Right atrium auricular region (tissue), 2 donors: ENCODE measurements at regions not wholly inside any gene's neighbourhood (a gene's known extent, or its start where the extent isn't known, plus 50 kb on each side); places are given as distances from the start of the nearest gene placed in this dataset.

ENCODE experiments used
- DNase-seq: peaks from one replicate; pipeline ENCODE4 v3.0.0-alpha.2; 2019; ENCODE audit warnings: low spot score
- H3K27ac ChIP-seq, 2 donors: fragments of 200-600 bp; sonication (generic); 1 replicate in 1 of 2; 2 replicates in 1 of 2; pipeline ENCODE4 v1.5.1; 2016 to 2019
- H3K27me3 ChIP-seq, 2 donors: fragments of 200-600 bp; sonication (generic); one replicate each; pipeline versions ENCODE4 v1.5.1 to v1.6.0; 2017 to 2019
- H3K36me3 ChIP-seq: fragments of 200-600 bp; sonication (generic); one replicate; pipeline ENCODE4 v1.5.1; 2016
- H3K4me1 ChIP-seq, 2 donors: fragments of 200-600 bp; sonication (generic); one replicate each; pipeline versions ENCODE4 v1.5.1 to v1.6.0; 2017 to 2019
- H3K4me3 ChIP-seq, 2 donors: fragments of 200-600 bp; sonication (generic); 1 replicate in 1 of 2; 2 replicates in 1 of 2; pipeline ENCODE4 v1.5.1; 2017 to 2019; ENCODE audit warnings: mild to moderate bottlenecking in 1 of 2, moderate library complexity in 1 of 2
- H3K9me3 ChIP-seq, 2 donors: fragments of 200-600 bp; sonication (generic); one replicate each; pipeline ENCODE4 v1.5.1; 2019
- TF ChIP-seq, protein P1 (sequence below), 2 donors: fragments of 200-600 bp; sonication (generic); IDR thresholded peaks; one replicate each; pipeline ENCODE4 v1.5.1; 2019; ENCODE audit warnings: antibody characterized with exemption in 2 of 2

DNA sequence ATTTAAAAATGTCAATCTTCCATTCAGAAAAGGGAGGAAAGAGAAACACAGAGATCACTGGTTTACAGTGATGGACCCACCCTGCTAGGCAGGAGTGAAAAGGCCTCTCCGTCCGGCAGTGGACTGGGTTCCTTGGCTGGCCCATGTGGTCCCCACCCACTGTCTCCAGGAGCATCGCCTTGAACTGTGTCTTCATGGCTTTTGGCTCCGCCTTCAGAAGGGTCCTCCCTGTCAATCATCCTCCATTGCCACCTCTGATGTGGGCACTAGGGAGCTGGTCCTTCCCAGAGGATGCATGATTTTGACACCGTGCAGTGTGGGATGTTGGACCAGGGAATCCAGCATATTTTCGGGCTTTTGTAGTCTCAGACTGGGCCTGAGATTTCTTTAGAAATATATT, 58.2 kb upstream of the B3GAT1 start:
- Histone ChIP-seq H3K4me1 (no peaks in the 10 kb centered on the region), H3K36me3 (no peaks in the 10 kb centered on the region), H3K4me3 (no peak overlapping the region), H3K27ac (no peak overlapping the region), H3K27me3 (no peaks in the 10 kb centered on the region), H3K9me3 (no peaks in the 10 kb centered on the region)
- DNase-seq: no peak
- TF ChIP-seq, protein P1, sequence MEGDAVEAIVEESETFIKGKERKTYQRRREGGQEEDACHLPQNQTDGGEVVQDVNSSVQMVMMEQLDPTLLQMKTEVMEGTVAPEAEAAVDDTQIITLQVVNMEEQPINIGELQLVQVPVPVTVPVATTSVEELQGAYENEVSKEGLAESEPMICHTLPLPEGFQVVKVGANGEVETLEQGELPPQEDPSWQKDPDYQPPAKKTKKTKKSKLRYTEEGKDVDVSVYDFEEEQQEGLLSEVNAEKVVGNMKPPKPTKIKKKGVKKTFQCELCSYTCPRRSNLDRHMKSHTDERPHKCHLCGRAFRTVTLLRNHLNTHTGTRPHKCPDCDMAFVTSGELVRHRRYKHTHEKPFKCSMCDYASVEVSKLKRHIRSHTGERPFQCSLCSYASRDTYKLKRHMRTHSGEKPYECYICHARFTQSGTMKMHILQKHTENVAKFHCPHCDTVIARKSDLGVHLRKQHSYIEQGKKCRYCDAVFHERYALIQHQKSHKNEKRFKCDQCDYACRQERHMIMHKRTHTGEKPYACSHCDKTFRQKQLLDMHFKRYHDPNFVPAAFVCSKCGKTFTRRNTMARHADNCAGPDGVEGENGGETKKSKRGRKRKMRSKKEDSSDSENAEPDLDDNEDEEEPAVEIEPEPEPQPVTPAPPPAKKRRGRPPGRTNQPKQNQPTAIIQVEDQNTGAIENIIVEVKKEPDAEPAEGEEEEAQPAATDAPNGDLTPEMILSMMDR (IDR thresholded peaks at IDR 0.05): no peak

DNA sequence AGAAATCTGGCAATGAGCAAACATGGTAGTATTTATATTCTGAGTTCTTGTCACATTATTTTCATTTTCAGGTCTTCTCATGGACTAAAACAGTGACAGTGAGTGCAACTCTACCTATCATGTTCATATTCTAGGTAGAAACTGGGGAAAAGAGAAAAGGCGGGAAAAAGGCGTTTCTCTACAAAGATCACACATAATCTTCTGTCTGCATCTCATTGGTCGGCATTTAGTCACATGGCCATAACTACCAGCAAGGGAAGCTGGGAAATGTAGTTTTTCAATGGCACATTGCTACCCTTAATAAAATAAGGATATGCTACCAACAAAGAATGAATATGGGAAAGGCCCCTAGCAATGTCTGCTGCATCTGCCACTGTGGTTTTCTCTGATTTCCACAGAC, 57.6 kb upstream of the B3GAT1 start:
- DNase-seq: no peak

DNA sequence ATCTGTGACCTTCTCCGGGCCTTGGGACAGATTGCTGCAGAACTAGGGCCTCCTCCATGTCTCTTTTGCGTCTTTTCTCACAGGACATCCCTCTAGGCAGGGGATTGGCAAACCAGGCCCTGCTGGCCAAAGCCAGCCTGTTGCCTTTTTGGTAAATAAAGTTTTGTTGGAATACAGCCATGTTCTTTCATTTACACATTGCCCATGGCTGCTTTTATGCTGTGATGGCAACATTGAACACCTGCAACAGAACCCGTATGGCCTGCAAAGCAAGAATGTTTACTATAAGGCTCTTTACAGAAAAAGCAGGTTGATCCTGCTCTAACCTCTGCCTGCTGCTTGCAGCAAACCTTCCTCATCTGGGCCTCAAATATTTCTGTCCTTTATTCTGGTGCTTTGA, 56.8 kb upstream of the B3GAT1 start:
- H3K27me3 ChIP-seq: no peaks in the 10 kb centered on the region
- H3K27ac ChIP-seq: no peak overlapping the region
- no peak for DNase-seq
- no peaks in the 10 kb centered on the region for H3K4me1 ChIP-seq
- no peaks in the 10 kb centered on the region for H3K36me3 ChIP-seq
- H3K9me3 ChIP-seq: no peaks in the 10 kb centered on the region
- TF ChIP-seq, protein P1 (IDR thresholded peaks at IDR 0.05): no peak
- no peak overlapping the region for H3K4me3 ChIP-seq

More for the DNA sequence above, 57.6 kb upstream of the B3GAT1 start:
- no peak overlapping the region for H3K27ac ChIP-seq
- no peaks in the 10 kb centered on the region for H3K4me1 ChIP-seq
- no peaks in the 10 kb centered on the region for H3K27me3 ChIP-seq
- no peak overlapping the region for H3K4me3 ChIP-seq
- TF ChIP-seq, protein P1 (IDR thresholded peaks at IDR 0.05): no peak
- H3K36me3 ChIP-seq: no peaks in the 10 kb centered on the region
- H3K9me3 ChIP-seq: no peaks in the 10 kb centered on the region

DNA sequence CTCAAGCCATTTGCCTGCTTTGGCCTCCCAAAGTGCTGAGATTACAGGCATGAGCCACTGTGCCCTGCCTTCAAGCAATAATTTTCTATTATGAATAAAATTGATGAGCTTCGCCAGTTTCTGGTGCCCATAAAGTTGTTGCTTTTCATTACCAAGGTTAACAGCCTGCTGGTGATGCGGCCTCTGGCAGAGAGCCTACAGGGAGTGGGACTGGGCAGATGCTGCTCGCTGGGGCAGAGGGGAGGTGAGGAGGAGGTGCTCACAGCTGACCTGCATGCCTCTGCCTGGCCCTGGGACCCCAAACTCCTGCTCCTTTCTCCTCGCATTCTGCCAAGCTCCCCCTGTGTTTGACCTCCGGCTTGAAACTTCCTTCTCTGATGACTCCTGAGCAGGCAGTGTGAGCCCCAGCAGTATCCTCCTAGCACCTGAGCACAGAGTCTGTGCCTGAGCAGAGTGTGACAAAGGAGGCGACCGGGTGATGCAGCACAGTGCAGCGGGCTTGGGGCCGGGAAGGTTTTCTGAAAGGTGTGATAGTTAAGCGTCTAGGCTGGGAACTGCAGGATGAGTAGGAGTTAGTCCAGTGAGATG, 56.1 kb upstream of the B3GAT1 start:
- TF ChIP-seq, protein P1 (IDR thresholded peaks at IDR 0.05): no peak
- no peak overlapping the region for H3K4me3 ChIP-seq
- H3K27me3 ChIP-seq: no peaks in the 10 kb centered on the region
- no peak for DNase-seq
- H3K36me3 ChIP-seq: no peaks in the 10 kb centered on the region
- no peaks in the 10 kb centered on the region for H3K4me1 ChIP-seq
- no peaks in the 10 kb centered on the region for H3K9me3 ChIP-seq
- no peak overlapping the region for H3K27ac ChIP-seq

DNA sequence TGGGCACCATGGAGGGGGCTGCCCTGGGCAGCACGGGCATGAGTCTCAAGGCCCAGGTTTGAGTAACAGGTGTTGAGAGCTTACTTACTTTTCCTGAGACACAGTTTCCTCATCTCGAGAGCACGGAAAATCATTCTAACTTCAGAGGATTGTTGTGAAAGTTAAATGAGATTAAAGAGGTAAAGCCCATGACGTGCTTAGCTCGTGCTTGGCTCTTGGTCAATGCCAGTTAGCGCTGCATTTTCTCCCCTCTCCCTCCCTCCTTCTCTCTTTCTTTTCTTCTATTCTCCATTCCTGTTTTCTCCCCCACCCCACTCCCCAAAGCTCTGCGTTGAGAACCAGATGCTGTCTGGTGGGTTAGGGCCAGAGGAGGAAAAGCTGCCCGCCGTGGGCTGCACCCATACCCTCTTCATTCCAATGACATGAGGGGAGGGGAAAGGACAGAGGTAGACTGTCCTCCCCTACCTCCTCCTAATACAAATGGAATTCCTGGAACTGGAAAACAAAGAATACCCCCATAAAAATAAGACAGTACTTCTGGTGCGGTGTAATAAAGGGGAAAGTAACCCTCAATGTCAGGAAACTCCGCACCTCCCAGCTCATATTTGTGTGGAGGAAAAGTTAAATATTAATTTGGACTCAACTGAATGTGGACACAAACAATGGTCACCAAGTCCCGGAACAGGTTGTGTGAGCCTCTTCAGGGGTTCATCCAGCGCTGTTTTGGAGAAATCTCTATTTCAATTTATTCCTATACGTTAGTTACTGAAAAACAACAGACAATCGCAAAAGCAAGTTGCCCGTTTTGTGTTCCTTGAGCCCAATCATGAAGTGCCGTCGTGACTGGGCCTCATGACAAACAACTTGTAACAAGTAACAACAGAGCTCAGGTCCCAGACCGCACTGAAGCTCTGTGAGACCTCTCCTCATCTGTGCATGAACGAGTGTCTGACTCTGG, 54.8 kb upstream of the B3GAT1 start:
- TF ChIP-seq, protein P1 (IDR thresholded peaks at IDR 0.05): no peak
- no peaks in the 10 kb centered on the region for H3K27me3 ChIP-seq

More for the DNA sequence above, 54.8 kb upstream of the B3GAT1 start:
- DNase-seq: no peak
- H3K9me3 ChIP-seq: no peaks in the 10 kb centered on the region
- H3K4me3 ChIP-seq: no peak overlapping the region
- no peaks in the 10 kb centered on the region for H3K4me1 ChIP-seq
- H3K27ac ChIP-seq: no peak overlapping the region
- no peaks in the 10 kb centered on the region for H3K36me3 ChIP-seq
